ENCODE measurements at regions not wholly inside any gene's neighbourhood (a gene's known extent, or its start where the extent isn't known, plus 50 kb on each side); places are given as distances from the start of the nearest gene placed in this dataset.
A peak's percentile ranks its signal among the peaks of the same experiment; 100 is the strongest.
"Not testable (repeated sequence)": the region's sequence is repeated elsewhere in the genome, so short reads cannot be mapped to it uniquely, and the experiment has no call there.

DNA sequence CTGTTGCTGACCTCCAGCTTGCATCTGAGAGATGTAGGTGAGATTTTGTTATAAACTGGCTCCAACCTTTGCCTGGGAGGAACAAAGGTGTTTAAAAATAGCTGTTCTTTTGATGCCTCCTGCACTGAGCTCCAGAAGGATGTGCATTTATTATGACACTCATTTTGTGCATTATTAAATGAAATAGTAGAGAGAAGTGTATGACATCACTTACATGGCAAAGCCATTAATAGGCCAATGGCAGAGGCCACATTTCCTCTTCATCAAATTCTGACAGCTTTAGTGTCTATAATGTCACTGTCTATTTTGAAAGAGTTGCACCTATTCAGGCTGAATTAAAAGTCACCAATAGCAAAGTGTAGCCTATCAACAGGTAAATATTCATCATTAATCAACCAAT, 564.6 kb downstream of the FLRT2 start:
- no peak for DNase-seq

DNA sequence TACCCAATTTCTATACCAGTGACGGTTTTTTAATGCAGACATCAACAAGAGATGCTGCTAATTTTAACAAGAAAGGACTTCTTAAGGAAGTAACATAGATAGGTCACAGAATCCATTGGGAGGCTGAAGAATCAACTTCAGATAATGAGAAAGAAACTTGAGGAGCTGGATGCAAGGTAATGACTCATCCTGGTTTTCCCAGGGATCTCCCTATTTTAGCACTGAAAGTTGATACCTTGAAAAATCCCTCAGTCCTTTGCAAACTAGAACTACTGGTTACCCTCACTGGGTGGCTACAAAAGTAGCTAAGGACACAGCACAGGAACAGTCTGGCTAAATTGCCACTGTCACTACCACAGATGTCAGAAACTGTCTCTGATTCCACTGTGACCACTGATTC, 561.9 kb downstream of the FLRT2 start:
- DNase-seq = no peak

DNA sequence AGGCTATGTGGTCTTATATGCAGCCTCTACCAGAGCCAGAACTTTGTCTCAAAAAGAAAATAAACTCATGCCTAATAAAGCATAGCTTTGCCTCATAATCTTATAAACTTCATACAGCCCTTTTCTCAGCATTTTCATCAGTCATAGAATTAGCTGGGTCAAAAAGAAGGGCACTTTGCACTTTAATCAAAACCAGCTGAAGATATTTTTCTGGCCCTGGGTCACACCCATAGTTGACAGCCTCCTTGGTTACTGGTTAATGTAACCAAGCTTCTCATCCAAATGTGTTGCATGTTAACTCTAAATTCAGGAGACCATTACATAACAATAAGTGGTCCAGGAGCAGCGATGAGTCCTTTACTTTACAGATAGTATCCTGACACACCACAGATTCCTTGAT, 558.2 kb downstream of the FLRT2 start:
- DNase-seq = no peak

DNA sequence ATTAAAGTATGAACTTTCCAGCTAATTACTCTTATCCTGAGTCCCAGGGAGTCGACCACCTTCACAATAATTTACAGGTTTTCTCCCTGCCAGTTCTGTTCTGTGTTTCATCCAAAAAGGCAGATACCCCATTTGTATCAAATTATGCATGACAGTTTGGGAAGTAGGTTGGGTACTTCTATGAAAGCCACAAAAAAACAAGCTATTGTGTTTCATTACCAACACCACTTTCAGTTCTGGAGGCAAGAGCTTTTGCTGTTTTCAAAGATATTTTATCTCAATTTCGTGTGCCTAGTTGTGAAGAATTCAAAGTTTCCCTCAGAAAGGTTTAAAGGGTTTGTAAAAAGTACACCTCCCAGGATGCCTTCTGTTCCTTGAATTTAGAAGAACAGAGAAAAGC, 557.4 kb downstream of the FLRT2 start:
- no peak for DNase-seq

DNA sequence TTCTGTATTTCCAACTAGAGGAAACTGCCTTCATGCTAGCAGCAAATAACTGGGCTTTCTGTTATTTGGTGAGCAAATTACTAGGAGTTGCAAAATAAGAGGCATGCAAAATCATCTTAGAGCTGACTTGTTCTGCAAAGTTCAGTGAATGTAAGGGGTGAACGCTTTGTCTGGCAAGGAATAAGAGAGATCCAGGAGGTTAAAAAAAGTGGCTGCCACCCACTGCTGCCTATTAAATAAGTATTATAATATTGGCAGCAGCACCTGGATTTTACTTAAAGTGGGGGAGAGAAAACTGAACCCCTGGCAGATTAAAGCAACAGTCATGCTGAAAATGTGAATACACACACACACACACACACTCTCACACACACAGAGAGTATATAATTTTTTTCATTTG, 557.0 kb downstream of the FLRT2 start:
- DNase-seq = no peak

DNA sequence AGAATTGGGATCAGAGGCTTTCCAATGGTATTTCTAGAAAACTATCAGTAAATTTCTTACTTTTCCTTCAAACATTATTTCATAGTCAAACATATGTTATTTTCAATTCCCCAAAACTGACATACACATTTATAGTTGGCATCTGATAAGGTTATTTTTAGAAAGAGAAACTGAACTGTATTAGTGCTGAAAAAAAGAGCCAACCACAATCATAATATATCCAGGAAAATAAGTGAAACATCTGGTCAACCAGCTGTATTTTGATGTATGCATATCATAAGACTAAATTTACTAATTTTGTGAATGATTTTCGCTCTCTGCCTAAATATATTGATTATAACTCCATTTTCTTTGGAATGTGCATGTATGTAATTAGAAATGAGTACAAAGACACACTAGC, 554.2 kb downstream of the FLRT2 start:
- no peak for DNase-seq

DNA sequence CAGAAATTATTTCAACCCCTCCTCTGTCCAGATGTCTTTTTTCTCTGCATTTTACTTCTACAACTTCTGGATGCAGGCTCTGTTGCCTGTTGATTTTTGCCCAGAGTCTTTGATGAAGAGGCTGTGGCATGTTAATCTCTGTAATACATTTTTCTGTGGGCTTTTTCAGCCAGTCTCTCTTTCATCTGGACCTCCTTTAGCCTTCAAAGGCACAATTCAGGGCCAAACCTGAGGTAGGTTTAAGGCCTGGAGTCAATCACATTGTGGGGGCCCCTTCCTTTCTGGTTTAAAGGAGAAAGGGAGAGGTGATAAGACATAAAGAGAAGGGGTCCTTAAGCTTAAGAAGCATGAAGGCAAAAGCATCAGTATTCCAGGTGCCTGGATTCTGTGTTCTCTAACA, 553.7 kb downstream of the FLRT2 start:
- no peak for DNase-seq

DNA sequence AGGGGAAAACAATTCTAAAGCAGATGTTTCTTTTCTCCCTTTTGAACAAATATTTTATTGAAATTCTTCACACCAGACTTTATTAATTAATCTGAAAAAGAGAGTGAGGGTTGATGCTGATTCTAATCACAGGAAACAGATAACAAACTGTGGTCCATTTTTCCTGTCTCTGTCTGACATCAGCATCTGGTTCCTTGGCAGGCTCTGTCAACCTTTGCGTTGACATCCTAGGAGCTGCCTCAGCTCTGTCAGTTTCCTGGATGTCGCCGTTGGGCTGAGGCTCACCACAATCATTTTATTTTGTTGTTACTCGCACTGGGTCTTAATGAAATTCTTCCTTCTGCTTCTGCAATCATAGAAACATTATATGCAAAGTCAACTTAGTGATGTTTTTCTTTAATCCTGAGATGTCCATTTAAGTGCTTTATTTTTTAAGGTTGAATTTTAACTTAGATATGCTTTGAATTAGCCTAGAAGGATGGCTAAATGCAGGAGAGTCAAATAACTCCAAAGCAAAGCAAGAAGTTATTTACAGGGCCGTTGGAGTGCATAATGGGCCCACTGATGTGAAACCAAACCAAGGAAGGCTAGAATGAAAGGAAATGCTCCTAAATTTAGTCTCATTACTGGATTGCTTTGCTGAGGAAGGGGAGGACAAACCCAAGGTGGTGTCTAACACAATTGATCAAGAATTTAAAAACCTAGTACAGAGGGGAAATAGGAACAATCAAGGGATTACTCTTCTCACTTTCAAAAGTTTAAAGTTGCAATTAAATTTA, 542.4 kb downstream of the FLRT2 start:
- no peak for DNase-seq

DNA sequence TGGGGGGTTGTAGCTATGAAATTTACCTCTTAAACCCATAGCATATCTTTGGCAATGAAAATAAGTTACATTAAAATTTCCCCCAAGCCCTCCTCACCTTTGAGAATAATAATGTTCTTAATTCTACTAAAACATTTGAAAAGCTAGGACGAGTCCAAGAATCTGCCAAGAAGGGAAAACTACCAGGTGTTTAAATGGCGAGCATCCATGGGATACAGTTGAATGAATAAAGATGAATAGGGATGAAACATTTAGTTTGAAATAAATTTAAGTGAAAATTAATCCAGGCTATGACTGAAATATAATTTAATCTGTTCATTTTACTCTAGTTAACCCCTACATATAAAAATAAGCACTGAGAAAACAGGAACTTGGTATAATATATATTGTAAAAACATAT, 536.7 kb downstream of the FLRT2 start:
- no peak for DNase-seq

DNA sequence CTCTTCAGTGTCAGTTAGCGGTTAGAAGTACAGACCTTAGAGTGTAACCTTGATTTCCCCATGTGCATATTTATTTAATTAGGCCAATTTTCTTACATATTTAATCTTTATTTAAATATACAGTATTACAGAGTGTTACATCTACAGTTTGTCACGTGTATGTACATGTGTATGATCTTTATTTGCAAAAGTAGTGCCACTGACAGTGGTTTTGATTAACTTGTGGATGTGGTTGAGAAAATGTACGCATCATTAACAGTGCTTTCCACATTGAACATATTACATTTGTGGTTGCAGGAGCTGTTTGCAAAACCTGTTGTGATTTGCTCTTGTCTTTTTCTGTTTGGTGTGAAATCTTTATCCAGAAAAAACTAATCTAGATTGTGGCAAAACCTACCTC, 535.5 kb downstream of the FLRT2 start:
- DNase-seq = no peak

DNA sequence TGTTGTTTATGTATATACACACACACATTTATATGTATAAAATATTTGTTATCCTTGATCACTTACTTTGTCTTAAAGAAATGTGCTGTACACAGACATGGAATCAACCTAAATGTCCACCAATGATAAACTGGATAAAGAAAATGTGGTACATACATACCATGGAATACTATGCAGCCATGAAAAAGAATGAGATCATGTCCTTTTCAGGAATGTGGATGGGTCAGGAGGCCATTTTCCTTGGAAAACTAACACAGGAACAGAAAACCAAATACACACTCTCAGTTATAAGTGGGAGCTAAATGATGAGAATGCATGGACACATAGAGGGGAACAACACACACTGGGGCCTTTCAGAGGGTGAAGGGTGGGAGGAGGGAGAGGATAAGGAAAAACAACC, 534.7 kb downstream of the FLRT2 start:
- DNase-seq = not testable (repeated sequence)

DNA sequence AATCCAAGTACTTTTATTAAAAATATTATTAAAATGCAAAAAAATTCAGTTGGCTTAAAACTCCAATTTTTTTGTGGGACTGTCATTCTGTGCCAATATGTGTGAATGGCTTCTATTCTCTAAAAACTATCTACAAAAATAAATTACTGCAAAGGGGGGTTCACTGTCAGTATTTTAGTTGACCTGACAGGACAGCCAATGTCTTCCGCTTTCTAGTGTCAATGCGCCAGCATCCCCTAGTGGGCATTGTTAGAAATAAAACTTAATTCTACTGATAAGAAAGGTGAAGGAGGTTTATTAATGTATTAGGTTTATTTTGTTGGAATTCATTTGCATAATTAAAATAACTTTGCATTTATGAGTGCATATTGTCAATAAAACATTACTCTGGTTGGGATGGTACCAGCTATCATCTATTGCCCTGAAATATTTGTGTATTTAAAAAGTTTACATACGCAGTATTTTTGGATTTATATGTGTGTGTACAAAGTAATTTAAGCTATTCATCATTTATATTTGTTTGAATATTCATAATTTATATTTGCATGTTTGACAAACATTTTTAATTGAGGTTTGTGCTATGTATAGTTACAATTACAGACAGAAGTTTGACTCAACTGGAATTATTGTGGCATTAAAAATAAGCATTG, 527.2 kb downstream of the FLRT2 start:
- DNase-seq = no peak

DNA sequence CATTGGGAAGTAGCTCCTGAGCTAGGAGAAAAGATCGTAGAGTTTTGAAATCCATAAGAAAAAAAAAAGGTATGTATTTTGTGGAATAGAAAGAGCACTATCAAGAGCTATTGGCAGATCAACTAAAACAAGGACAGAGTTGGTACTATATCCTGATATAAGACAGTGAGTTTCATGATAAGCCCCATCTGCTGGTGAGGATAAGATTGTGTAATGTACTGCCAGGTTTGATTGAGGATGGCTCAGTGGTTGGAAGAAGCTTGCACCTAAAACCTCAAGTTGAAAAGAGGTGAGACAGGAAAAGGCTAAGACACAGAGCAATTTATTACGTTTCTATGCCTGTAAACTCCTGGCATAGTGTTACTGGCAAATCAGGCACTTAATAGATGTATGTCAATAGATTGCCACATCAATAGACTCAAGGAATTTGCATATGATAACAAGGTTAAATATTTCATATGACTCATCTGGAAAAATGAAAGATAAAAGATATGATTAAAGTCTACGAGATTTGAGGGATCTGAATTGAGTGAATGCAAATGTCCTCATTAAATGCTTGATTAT, 525.6 kb downstream of the FLRT2 start:
- DNase-seq = no peak

DNA sequence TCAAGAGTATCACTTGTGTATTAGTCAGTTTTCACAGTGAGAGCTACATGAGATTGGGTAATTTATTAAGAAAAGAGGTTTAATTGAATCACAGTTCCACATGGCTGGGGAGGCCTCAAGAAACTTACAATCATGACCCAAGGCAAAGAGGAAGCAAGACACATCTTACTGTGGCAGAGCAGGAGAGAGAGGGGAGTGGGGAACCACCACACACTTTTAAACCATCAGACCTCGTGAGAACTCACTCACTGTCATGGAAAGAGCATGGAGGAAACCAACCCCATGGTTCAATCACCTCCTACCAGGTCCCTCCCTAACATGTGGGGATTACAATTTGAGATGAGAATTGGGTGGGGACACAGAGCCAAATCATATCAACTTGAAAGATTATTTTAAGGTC, 522.9 kb downstream of the FLRT2 start:
- no peak for DNase-seq

DNA sequence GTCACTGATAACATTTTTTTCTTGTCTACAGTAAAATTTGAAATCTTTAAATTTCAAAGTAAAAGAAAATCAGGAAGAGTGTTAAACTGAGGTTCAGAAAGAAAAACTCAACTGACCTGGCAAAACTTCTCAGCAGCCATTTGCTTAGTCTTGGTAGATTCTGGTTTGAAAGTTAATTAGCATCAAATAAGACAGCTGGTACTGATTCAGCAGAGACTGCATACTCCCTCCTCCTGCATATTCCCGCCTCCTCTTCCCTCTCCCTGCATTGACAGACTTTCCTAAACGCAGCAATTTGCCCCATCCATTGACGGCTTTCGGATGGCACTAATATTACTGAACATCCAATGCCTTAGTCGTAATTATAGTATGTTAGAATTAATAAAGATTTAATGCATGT, 520.8 kb downstream of the FLRT2 start:
- no peak for DNase-seq

DNA sequence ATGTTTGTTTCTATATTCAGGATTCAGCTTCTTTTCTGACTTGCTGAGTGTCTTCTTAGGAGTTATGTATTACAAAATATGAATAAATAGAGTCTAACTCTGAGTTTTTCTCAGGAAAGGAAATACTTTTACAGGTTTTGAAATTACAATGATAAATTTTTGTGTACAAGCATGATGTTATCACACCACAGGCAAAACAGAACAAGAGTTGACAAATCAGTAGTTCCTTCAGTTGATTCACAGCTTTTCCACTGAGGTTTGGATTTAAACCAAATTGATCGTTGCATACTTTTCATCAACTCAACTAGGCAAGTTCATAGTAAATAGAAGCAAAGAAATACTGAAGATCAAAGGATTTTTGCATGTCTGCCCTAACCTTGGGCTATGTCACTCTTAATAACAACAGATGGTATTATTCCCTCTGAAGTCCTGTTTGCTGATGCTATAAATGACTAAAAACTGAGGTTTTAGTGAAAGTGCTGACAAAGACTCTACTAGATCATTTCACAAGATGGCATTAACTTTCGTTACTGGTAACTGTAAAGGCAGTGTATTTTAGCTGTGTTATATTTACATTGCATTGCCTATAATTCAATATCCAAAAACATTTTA, 520.2 kb downstream of the FLRT2 start:
- no peak for DNase-seq

DNA sequence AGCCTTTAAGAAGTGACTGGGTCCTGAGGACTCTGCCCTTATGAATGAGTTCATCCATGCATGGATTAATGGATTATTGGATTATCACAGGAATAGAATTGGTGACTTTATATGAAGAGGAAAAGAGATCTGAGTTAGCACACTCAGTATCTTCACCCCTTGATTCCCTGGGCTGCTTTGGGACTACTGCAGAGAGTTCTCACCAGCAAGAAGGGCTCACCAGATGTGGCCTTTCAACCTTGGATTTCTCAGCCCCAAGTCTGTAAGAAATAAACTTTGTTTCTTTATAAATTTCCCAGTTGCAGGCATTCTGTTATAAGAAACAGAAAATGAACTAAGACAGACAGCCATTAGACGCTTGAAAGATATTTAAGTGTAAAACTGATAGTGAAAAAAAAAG, 509.2 kb downstream of the FLRT2 start:
- DNase-seq = no peak

DNA sequence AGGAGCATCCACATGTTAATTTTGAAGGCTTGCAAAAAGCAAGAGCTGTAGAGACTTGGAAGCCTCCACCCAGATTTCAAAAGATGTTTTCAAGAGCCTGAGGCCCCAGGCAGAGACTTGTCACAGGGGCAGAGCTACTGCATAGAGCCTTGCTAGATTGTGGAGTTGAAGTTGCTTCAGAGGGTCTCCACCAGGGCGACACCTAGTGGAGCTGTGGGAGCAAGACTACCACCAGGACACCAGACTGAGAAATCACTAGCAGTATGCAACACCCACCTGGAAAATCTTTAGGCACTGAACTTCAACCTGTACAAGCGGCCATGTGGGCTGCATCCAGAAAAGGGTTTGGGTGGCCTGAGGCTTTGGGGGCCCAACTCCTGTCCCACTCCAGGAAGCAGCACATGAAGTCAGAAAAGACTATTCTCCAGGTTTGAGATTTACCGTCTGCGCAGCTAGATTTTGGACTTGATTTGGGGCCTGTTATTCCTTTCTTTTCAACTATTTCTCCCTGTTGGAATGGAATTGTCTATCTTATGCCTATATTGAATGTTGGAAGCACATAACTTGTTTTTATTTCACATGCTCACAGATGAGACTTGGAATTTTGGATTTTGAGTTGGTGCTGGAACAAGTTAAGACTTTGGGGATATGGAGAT, 508.6 kb downstream of the FLRT2 start:
- peak; percentile 18 for DNase-seq

DNA sequence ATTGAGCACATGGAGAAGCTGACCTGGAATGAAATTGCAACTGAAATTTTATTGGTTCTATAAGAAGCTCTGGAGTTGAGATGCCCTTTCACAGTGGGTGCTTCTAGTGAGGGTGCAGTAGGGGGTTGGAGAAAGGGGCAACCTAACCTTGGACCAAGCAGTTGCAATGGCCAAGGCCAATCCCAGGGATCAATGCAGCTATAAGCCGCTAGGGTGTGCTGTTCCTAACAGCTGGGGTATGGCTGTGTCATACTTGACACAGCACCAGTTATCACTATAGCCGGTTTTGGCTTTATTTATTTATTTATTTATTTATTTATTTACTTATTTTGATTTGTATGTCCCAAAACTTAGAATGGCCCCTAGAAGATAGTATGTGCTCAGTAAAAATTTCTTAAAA, 505.9 kb downstream of the FLRT2 start:
- DNase-seq = no peak

DNA sequence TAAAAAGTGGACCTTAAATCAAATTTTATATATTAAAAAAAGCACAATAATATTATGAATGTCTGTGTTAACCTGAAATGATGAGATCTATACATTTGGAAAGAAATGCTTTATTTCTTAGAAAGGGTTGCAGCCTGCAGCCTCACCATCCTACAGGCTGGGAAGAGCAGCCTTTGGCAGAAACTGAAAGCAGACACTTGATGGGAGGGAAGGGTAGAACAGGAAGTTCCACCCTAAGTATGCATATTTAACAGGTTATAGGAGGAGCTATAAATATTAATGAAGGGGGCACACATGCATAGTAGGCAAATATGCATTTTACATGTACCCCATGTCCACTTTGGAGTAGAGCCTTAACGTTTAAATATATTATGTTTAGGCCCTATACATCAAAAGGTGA, 498.0 kb downstream of the FLRT2 start:
- no peak for DNase-seq

DNA sequence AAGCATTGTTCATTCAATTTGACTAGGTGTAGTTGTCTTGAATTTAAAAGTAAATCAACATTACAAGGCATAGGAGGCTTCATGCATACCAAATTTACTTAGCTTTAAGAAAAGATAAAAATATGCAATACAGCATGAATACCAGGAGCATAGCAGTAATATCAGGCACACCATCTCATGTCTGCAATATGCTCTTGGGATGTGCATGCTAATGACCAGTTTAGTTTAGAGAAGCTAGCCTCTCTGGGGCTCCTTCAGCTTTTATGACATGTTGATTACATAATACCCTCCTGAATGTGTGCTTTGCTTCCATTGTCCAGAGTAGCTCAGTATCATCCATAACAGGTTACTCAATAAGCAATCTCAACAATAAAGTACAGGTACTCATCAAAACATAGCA, 497.2 kb downstream of the FLRT2 start:
- DNase-seq = no peak

DNA sequence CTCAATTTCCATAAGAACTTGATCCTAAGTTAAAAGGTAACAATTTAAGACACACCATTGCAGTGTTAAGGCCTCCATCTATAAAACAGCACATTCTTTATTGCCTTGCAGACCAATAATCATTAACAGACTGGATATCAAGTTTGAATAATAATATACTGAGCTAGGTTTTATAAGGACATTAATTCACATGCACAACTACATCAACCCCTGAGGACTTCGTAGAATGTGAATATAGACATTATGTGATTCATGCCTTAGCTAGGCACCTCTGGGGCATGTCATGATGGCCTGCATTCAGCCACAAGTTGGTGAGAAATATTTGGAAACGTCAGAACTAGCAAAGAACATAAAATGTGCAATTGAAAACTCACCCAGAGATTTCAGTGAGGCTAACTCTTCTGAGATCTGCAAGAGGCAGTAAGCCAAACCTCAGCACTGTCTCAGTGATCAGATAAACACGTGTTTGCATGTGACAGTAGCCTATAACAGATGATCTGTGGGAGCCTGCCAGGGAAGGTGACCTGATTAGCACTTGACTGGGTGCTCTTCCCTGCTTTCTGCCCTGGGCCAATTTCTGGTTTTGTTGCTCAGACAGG, 492.2 kb downstream of the FLRT2 start:
- no peak for DNase-seq

DNA sequence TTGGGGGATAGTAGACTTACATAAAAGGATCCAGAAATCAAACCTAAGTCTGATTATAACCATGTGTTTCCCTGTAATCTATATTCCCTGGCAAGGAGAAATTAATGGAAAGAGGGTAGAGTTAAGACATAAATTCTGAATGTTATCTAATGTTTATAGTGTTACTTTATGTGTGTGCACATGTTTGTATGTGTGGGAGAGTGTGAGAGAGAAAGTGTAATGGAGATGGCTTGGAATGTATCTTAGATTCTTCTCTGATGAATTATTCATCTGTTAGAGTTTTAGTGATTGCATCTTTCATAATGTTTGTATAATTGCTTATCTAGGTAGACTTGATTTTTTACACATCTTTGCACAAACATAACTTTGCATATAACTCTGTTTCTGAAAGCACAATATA, 490.9 kb downstream of the FLRT2 start:
- DNase-seq = no peak

Measured in CD4-positive, alpha-beta T cell treated with Interferon gamma for 1 hour (primary cell).